SK-N-SH (cell line): ENCODE measurements at regions not wholly inside any gene's neighbourhood (a gene's known extent, or its start where the extent isn't known, plus 50 kb on each side); places are given as distances from the start of the nearest gene placed in this dataset.

Source experiments
- CTCF ChIA-PET: fragments of 300-600, 350-600 bp; formaldehyde crosslinking; extraction: SDS; loops from one replicate; lab custom pipeline; 2021; lab: Yijun Ruan, JAX
- POLR2A ChIA-PET: fragments of 350-600 bp; sonication (Branson Sonifier 250); formaldehyde crosslinking; extraction: SDS; loops from one replicate; lab custom pipeline; 2020; ENCODE audit warnings: antibody characterized with exemption, inconsistent platforms; lab: Yijun Ruan, JAX
- DNase-seq: peaks from one replicate; pipeline ENCODE4 v3.0.0; 2012
- H2AFZ ChIP-seq: fragments of 200-600 bp; sonication (generic); 2 replicates; pipeline ENCODE4 v1.8.1; 2016; ENCODE audit warnings: antibody characterized with exemption, mild to moderate bottlenecking, low read depth
- H3F3A ChIP-seq: fragments of 200-600 bp; sonication (generic); replicated peaks from 2 replicates; pipeline ENCODE3; 2016; ENCODE audit warnings: antibody characterized with exemption, mild to moderate bottlenecking; ENCODE audit not compliant: insufficient read depth
- H3K27ac ChIP-seq, 2 experiments: fragments of 200-500 bp in 1 of 2; fragments of 200-600 bp in 1 of 2; sonication (Bioruptor generic) in 1 of 2; sonication (generic), shearing (Covaris generic) in 1 of 2; 2 replicates each; pipeline versions ENCODE4 v1.5.1 to v1.6.1; 2014 to 2016; ENCODE audit warnings: low read depth in 2 of 2, inconsistent platforms in 1 of 2, low read length in 1 of 2, mild to moderate bottlenecking in 1 of 2, mixed read lengths in 1 of 2
- H3K27me3 ChIP-seq: fragments of 200-600 bp; sonication (generic), shearing (Covaris generic); 2 replicates; pipeline ENCODE4 v1.6.1; 2016; ENCODE audit warnings: mixed run types; ENCODE audit not compliant: insufficient read depth
- H3K36me3 ChIP-seq, 2 experiments: fragments of 200-500 bp in 1 of 2; fragments of 200-600 bp in 1 of 2; sonication (Bioruptor generic) in 1 of 2; sonication (generic) in 1 of 2; replicated peaks in 1 of 2; 2 replicates each; pipeline versions ENCODE3 to v1.5.1; 2014 to 2016; ENCODE audit warnings: low read length in 1 of 2, mild to moderate bottlenecking in 1 of 2; ENCODE audit not compliant: insufficient read depth in 2 of 2, control insufficient read depth in 1 of 2
- H3K4me1 ChIP-seq, 2 experiments: fragments of 200-500 bp in 1 of 2; fragments of 200-600 bp in 1 of 2; sonication (Bioruptor generic) in 1 of 2; sonication (generic), shearing (Covaris generic) in 1 of 2; 2 replicates each; pipeline versions ENCODE4 v1.5.1 to v1.6.1; 2014 to 2016; ENCODE audit warnings: low read depth in 1 of 2, low read length in 1 of 2, mixed run types in 1 of 2; ENCODE audit not compliant: insufficient read depth in 2 of 2, control insufficient read depth in 1 of 2
- H3K4me2 ChIP-seq: fragments of 200-600 bp; sonication (generic), shearing (Covaris generic); 2 replicates; pipeline ENCODE4 v1.6.1; 2017; ENCODE audit warnings: mixed run types
- H3K4me3 ChIP-seq, 2 experiments: fragments of 200-500 bp in 1 of 2; fragments of 200-600 bp in 1 of 2; sonication (Bioruptor generic) in 1 of 2; sonication (generic), shearing (Covaris generic) in 1 of 2; 2 replicates each; pipeline versions ENCODE4 v1.5.1 to v1.8.1; 2014 to 2016; ENCODE audit warnings: low read depth in 2 of 2, inconsistent platforms in 1 of 2, low read length in 1 of 2, mild to moderate bottlenecking in 1 of 2, mixed read lengths in 1 of 2, moderate library complexity in 1 of 2
- H3K79me2 ChIP-seq: fragments of 200-600 bp; sonication (generic); 2 replicates; pipeline ENCODE4 v1.8.1; 2017; ENCODE audit warnings: mild to moderate bottlenecking; ENCODE audit not compliant: insufficient read depth
- H3K9ac ChIP-seq: fragments of 200-600 bp; sonication (generic); 2 replicates; pipeline ENCODE4 v1.6.1; 2017; ENCODE audit warnings: mixed run types
- H3K9me2 ChIP-seq: fragments of 200-600 bp; sonication (generic); 2 replicates; pipeline ENCODE4 v1.6.1; 2017; ENCODE audit warnings: mixed run types
- H3K9me3 ChIP-seq: fragments of 200-600 bp; sonication (generic); 2 replicates; pipeline ENCODE4 v1.6.1; 2017; ENCODE audit warnings: mixed run types, mild to moderate bottlenecking, moderate library complexity
- H4K20me1 ChIP-seq: fragments of 200-600 bp; sonication (generic); 2 replicates; pipeline ENCODE4 v1.6.1; 2017; ENCODE audit warnings: mild to moderate bottlenecking, mixed run types; ENCODE audit not compliant: insufficient read depth
- ELF1 ChIP-seq: IDR thresholded peaks from 2 replicates; pipeline ENCODE4 v1.4.0; 2012
- EZH2phosphoT487 ChIP-seq: fragments of 200-600 bp; sonication (generic); IDR thresholded peaks from 2 replicates; pipeline ENCODE4 v1.6.1; 2017; ENCODE audit warnings: low read depth, mixed run types, mild to moderate bottlenecking, antibody characterized with exemption, moderate library complexity, borderline replicate concordance
- GABPA ChIP-seq: IDR thresholded peaks from 2 replicates; pipeline ENCODE4 v1.4.0; 2012; ENCODE audit warnings: low read depth, mild to moderate bottlenecking
- GATA2 ChIP-seq: sonication (generic); formaldehyde crosslinking; IDR thresholded peaks from 2 replicates; pipeline ENCODE4 v1.5.0; 2020; ENCODE audit warnings: mild to moderate bottlenecking, missing genetic modification reagents
- NFIC ChIP-seq: IDR thresholded peaks from 2 replicates; pipeline ENCODE4 v1.4.0; 2012; ENCODE audit warnings: borderline replicate concordance
- RCOR1 ChIP-seq: fragments of 150-350 bp; IDR thresholded peaks from 2 replicates; pipeline ENCODE4 v1.6.1; 2017; ENCODE audit warnings: antibody characterized with exemption, low read length
- RFX5 ChIP-seq: IDR thresholded peaks from 2 replicates; pipeline ENCODE4 v1.6.1; 2012; ENCODE audit warnings: mild to moderate bottlenecking, improper control_type of control experiment, low read length
- RXRA ChIP-seq: IDR thresholded peaks from 2 replicates; pipeline ENCODE4 v1.4.0; 2012; ENCODE audit warnings: low read depth, mild to moderate bottlenecking, borderline replicate concordance
- SMC3 ChIP-seq: IDR thresholded peaks from 2 replicates; pipeline ENCODE4 v1.6.1; 2012; ENCODE audit warnings: low read depth, low read length, improper control_type of control experiment
- TEAD4 ChIP-seq: IDR thresholded peaks from 2 replicates; pipeline ENCODE4 v1.4.0; 2012; ENCODE audit warnings: mild to moderate bottlenecking, borderline replicate concordance; ENCODE audit not compliant: insufficient read depth
- YY1 ChIP-seq: IDR thresholded peaks from 2 replicates; pipeline ENCODE4 v1.4.0; 2012; ENCODE audit warnings: low read depth, mild to moderate bottlenecking
- WGBS: methylation state at CpG from one replicate; pipeline ENCODE4 v1.1.6; 2017; ENCODE audit warnings: low lambda C conversion rate; 5-methylcytosine and 5-hydroxymethylcytosine counted together
- TF ChIP-seq, protein P1 (sequence below): IDR thresholded peaks from 2 replicates; pipeline ENCODE4 v1.4.0; 2012; ENCODE audit warnings: low read depth
- TF ChIP-seq, protein P2 (sequence below): IDR thresholded peaks from 2 replicates; pipeline ENCODE4 v1.4.0; 2012; ENCODE audit warnings: low read depth, borderline replicate concordance
- TF ChIP-seq, protein P3 (sequence below): IDR thresholded peaks from 2 replicates; pipeline ENCODE4; 2012
- TF ChIP-seq, protein P4 (sequence below): IDR thresholded peaks from 2 replicates; pipeline ENCODE4 v1.4.0; 2012; ENCODE audit warnings: low read depth, borderline replicate concordance
- TF ChIP-seq, protein P5 (sequence below): fragments of 150-350 bp; IDR thresholded peaks from 2 replicates; pipeline ENCODE4 v1.6.1; 2016; ENCODE audit warnings: mild to moderate bottlenecking, low read depth, low read length
- TF ChIP-seq, protein P6 (sequence below): fragments of 150-350 bp; IDR thresholded peaks from 2 replicates; pipeline ENCODE4 v1.6.1; 2017; ENCODE audit warnings: antibody characterized with exemption, low read length, low read depth, borderline replicate concordance

DNA sequence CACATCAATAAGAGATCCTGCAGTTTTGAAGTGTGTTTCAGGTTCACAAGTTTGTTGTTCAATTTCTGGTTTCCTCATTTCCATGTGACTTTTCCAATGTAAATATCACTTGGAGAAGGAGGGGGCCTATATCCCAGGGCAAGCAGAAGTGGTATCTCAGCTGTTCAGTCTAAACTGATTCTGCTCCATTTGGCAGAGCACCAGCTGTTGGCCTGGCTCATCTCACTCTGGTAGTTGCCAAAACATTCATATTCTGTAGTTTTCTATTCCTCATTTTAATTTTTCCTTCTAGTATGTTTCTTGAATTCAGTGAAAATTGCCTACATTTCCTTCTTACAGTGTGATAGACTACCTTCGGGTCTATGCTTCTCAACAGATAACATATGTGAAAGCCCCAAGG is 101.8 kb upstream of the TAC1 start:
- Histone ChIP-seq H3K27ac (no peak overlapping the region), H3F3A (no peaks in the 10 kb centered on the region), H3K9me3 (no peaks in the 10 kb centered on the region), H3K9me2 (no peaks in the 10 kb centered on the region), H3K9ac (no peak overlapping the region), H3K4me2 (no peak overlapping the region), H3K79me2 (no peaks in the 10 kb centered on the region), H3K36me3 (no peaks in the 10 kb centered on the region), H3K27me3 (no peaks in the 10 kb centered on the region), H3K4me1 (no peaks in the 10 kb centered on the region), H2AFZ (no peak overlapping the region), H3K4me3 (no peak overlapping the region), H4K20me1 (no peaks in the 10 kb centered on the region)
- TF ChIP-seq TEAD4: no peak
- TF ChIP-seq, protein P1, sequence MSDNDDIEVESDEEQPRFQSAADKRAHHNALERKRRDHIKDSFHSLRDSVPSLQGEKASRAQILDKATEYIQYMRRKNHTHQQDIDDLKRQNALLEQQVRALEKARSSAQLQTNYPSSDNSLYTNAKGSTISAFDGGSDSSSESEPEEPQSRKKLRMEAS: no peak
- TF ChIP-seq RCOR1: no peak
- TF ChIP-seq GATA2: no peak
- no peak for TF ChIP-seq RFX5
- TF ChIP-seq, protein P2, sequence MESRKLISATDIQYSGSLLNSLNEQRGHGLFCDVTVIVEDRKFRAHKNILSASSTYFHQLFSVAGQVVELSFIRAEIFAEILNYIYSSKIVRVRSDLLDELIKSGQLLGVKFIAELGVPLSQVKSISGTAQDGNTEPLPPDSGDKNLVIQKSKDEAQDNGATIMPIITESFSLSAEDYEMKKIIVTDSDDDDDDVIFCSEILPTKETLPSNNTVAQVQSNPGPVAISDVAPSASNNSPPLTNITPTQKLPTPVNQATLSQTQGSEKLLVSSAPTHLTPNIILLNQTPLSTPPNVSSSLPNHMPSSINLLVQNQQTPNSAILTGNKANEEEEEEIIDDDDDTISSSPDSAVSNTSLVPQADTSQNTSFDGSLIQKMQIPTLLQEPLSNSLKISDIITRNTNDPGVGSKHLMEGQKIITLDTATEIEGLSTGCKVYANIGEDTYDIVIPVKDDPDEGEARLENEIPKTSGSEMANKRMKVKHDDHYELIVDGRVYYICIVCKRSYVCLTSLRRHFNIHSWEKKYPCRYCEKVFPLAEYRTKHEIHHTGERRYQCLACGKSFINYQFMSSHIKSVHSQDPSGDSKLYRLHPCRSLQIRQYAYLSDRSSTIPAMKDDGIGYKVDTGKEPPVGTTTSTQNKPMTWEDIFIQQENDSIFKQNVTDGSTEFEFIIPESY: no peak
- TF ChIP-seq GABPA: no peak
- no peak for TF ChIP-seq NFIC
- TF ChIP-seq, protein P3, sequence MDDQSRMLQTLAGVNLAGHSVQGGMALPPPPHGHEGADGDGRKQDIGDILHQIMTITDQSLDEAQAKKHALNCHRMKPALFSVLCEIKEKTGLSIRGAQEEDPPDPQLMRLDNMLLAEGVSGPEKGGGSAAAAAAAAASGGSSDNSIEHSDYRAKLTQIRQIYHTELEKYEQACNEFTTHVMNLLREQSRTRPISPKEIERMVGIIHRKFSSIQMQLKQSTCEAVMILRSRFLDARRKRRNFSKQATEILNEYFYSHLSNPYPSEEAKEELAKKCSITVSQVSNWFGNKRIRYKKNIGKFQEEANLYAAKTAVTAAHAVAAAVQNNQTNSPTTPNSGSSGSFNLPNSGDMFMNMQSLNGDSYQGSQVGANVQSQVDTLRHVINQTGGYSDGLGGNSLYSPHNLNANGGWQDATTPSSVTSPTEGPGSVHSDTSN: no peak
- TF ChIP-seq, protein P4, sequence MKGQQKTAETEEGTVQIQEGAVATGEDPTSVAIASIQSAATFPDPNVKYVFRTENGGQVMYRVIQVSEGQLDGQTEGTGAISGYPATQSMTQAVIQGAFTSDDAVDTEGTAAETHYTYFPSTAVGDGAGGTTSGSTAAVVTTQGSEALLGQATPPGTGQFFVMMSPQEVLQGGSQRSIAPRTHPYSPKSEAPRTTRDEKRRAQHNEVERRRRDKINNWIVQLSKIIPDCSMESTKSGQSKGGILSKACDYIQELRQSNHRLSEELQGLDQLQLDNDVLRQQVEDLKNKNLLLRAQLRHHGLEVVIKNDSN: no peak
- no peak for TF ChIP-seq YY1
- no peak for TF ChIP-seq EZH2phosphoT487
- no peak for TF ChIP-seq SMC3
- TF ChIP-seq RXRA: no peak
- no peak for TF ChIP-seq ELF1
- TF ChIP-seq, protein P5, sequence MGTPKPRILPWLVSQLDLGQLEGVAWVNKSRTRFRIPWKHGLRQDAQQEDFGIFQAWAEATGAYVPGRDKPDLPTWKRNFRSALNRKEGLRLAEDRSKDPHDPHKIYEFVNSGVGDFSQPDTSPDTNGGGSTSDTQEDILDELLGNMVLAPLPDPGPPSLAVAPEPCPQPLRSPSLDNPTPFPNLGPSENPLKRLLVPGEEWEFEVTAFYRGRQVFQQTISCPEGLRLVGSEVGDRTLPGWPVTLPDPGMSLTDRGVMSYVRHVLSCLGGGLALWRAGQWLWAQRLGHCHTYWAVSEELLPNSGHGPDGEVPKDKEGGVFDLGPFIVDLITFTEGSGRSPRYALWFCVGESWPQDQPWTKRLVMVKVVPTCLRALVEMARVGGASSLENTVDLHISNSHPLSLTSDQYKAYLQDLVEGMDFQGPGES: no peak
- TF ChIP-seq, protein P6, sequence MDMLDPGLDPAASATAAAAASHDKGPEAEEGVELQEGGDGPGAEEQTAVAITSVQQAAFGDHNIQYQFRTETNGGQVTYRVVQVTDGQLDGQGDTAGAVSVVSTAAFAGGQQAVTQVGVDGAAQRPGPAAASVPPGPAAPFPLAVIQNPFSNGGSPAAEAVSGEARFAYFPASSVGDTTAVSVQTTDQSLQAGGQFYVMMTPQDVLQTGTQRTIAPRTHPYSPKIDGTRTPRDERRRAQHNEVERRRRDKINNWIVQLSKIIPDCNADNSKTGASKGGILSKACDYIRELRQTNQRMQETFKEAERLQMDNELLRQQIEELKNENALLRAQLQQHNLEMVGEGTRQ: no peak
- WGBS: 0% methylated on average over 1 of the region's 1 CpG
- POLR2A ChIA-PET: no interaction called here
- no peak for DNase-seq
- CTCF ChIA-PET: no interaction called here
